T-helper 1 cell (primary cell): ENCODE measurements at regions not wholly inside any gene's neighbourhood (a gene's known extent, or its start where the extent isn't known, plus 50 kb on each side); places are given as distances from the start of the nearest gene placed in this dataset.
"Not testable (repeated sequence)": the region's sequence is repeated elsewhere in the genome, so short reads cannot be mapped to it uniquely, and the experiment has no call there.

Experiments used
- DNase-seq, 5 donors: peaks; one replicate each; pipeline ENCODE4 v3.0.0-alpha.2; 2012 to 2020

DNA sequence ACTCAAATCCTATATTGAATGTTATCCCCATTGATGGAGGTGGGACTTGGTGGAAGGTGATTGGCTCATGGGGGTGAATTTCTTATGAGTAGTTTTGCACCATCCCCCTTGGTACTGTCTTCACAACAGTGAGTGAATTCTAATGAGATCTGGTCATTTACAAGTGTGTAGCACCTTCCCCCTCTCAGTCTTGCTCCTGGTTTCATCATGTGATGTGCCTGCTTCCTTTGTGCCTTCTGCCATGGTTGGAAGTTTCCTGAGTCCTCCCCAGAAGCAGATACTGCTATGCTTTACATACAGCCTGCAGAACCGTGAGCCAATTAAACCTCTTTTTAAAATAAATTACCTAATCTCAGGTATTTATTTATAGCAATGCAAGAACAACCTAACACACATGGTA lies 302.4 kb upstream of the KITLG start:
- no peak for DNase-seq

DNA sequence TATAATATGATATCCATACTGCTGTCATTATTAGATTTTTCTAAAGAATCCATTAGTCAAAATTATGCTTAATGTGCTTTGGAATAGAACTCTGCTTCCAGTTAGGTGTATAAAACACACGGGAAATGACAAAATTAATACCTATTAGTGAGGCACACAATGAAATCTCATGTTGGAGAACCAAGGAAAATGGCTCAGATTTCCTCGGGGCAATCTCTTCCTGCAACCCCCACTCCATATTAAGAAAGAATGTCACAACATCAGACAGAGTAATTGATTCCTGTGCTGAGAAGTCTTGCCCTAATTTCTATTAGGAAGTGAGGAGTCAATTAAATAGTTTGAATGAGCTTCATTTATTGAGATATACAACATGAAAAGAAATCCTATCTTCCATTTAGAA lies 299.8 kb upstream of the KITLG start:
- no peak for DNase-seq

DNA sequence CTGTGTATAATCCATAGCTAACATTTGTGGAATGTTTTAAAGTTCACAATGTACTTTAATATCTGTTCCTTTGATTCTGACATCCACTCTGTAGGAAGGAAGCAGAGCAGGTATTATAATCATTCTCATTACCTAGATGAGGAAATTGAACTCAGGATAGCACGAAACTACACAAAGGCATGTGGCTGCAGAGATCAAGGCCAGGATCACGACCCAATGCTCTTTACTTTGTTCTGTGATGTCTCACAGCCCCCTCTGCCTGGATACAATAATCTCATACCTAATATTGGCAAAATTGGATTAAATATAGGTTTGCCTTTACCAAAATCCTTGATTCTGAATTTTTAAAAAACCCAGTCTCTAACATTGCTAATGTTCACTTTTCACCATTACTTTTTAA lies 298.0 kb upstream of the KITLG start:
- no peak for DNase-seq

DNA sequence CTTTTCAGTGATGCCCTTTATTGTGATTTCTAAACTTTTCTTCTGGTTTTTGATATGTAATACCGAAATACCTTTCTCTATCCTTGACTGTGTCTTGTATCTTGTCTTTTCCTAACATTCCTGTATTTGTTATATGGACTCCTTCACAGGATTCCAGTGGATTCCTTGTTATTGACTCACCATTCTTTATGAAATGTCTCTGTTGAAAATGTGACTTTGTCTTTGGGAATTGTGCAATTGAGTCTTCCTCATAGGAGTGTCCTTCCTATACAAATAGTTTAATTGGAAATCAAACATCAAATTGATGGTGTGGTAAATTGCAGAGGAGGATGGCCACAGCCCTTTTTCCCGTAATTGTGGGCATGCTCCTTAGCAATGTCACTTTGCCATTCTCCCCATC lies 296.6 kb upstream of the KITLG start:
- DNase-seq = no peak

DNA sequence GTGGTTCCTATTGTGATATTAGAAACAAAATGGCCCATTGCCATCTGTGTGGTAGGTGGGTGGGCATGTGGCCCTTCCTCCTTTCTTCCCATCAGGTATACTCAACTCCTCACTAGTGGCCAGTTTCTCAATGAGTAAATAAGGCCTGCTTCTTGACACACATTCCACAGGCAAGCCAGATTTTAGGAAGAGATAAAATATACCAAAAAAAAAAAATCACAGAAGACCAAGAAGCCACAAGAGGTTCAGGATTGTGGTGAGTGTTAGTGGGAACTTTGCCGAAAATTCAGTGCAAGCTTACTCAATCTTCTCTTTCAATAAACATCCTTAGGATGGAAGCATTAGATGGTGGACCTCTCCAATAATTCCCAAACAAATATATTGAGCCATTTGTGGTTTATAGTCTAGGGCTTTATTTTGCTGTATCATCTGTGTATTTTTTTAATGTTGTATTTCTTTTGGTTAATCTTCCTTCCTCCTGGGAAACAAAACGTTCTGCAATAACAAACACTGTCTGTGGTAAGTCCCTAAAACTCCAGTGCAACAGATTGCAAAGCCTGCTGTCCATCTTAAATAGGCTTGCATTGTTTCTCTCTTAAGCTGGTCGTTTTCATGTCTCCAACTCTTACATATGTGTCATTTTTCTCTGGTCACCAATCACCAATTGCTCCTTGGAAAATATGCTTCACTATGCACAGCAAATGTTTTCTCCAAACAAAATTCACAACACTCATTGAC lies 289.9 kb upstream of the KITLG start:
- no peak for DNase-seq

DNA sequence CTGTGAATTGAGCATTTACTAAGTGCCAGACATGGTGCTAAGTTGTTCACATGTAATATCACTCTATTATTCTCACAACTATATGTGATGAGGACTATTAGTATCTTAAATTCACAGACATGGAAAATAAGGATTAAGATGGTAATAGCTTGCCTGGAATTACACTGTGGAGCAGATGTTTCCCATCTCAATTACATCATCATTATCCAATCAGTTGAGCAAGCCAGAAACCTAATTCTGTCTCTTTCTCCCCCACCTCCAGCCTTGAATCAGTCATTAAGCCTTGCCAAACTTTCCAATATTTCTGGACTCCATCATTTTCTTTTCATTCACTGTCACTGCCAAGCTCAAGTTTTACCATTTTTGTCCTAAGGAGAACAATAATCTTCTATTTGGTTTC lies 287.8 kb upstream of the KITLG start:
- DNase-seq = no peak

DNA sequence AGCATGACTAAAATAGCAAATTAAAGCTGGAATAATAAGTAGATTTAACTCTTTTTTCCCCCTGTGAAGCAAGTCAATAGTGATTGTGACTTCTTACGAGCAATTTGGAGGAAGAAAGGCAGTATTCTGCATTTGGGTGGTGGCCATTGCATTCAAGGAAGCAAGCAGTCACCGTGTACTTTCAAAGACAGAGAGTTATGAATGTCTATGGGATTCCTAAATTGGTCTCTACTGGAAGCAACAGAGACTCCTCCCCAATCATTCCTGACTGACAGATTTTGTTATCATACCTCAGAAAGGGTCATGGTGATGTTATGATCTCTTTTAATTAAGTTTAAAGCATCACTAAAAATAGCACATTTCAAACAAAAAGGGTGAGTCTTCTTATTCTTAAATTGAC lies 287.2 kb upstream of the KITLG start:
- DNase-seq = no peak

DNA sequence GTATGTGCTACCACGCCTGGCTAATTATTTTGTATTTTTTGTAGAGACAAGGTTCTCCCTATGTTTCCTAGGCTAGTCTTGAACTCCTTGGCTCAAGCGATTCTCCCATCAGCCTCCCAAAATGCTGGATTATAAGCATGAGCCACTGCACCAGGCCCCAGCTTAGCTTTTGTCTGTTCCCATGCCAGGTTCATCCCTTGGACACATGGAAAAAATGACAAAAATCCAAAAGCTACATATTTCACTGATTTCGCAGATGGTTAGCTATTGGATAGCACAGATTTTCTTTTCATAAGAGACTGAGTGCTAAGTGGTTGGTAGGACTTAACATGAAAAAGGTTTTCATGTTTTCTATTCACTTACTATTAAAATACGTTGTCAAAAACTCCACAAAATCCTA lies 286.6 kb upstream of the KITLG start:
- DNase-seq = no peak

DNA sequence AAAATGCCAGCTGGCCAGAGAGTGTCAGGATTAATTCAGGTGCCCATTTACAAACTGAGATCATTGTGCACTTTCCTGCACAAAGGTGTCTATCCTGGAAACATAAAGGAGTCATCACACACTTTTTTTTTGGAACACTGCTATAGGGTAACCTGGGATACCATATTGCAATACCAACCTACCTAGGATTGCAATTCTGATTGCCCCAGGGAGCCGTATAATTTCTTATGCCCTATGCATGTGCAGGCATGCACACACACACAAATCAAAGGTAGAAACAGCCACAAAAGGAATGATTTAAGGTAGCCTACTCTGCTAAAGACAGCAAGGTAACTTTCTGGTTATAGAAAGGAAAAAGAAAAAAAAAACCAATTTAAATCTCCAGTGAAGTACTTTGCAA lies 285.3 kb upstream of the KITLG start:
- DNase-seq = no peak

DNA sequence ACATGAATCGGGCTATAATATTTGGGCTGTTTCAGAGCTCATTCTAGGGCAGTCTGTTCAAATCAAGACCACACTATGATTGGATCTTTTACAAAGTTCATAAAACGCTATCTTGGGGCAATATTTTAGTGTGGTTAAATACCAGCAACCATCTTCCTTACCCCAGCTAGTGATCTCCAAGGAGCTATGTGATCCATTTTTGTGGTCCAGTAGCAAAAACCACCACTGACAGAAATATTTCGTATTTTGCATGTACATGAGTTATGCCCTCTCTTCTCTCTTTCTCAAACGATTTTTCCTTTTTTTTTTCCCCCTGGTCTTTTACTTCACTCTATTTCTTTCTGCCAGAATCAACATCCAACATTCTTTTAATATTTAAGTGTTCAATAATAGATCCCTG lies 280.6 kb upstream of the KITLG start:
- DNase-seq = no peak

DNA sequence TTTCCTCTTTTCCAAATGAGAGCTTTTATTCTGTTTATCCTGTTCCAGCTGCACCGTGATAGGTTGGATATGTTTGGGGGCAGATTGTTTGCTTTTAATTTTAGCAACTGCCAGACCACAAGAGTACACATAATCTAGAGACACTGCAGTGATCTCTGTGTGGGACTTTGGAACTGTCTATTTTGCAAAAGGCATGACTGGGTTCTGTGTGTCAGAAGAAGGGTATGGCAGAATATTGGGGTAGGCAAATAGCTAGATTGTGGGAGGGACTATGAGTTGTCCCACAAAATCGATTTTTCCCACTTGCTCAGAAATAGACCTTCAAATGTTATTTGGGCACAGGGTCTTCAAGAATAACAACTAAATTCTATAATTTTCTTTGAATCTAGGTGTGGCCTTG lies 275.9 kb upstream of the KITLG start:
- DNase-seq = no peak

DNA sequence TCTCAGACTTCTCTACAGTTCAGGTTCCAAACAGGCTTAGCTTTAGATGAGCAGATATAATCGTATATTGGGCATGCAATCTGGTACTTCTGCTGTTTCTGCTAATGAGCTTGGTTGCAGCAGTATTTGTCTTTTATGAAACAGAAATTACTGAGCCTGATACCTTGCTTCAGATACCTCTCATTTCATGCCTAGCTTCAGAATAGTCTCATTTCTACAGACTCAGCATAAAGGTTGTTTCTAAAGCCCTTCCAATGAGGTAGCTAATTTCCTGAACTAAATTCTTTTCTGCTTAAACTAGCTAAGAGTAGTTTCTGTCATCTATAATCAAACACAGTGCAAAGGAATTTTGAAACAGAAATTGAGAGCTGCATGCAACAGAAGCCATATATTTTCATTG lies 275.0 kb upstream of the KITLG start:
- DNase-seq = no peak

DNA sequence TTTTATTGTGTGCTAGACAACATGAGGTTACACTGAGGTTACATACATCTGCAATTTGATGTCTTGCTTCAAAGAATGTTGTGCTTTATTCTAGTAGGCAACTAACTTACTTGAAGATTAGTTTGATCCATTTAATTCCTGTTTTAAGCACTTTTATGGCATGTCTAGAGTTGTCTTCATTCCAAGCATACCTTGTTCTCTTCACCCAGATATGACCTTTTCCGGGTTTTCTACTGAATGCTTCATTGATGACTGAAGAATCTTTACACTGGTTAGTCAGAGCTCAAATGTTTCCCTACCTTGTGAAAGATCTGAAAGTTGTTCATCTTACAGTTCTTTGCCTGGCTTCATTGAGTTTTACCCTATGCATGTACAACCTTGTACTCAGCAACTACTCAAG lies 274.0 kb upstream of the KITLG start:
- DNase-seq = no peak

DNA sequence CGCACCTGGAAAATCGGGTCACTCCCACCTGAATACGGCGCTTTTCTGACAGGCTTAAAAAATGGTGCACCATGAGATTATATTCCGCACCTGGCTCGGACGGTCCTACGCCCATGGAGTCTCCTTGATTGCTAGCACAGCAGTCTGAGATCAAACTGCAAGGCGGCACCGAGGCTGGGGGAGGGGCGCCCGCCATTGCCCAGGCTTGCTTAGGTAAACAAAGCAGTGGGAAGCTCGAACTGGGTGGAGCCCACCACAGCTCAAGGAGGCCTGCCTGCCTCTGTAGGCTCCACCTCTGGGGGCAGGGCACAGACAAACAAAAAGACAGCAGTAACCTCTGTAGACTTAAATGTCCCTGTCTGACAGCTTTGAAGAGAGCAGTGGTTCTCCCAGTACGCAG lies 267.0 kb upstream of the KITLG start:
- not testable (repeated sequence) for DNase-seq

DNA sequence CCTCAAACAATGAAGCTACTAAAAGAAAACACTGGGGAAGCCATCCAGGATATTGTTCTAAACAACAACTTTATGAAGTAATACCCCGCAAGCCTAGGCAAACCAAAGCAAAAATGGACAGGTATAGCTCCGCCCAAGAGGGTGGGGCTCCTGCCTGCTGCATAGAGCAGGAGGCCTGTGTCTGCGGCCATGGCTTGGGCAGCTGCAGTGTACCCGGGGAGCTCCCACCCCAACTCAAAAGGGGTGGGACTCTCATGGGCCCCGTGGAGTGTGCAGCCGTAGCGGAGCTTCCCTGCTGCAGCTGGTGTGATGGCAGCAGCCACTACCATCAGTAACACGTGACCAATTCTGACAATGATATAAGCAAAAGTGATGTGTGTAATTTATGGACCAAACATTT lies 264.2 kb upstream of the KITLG start:
- no peak for DNase-seq

DNA sequence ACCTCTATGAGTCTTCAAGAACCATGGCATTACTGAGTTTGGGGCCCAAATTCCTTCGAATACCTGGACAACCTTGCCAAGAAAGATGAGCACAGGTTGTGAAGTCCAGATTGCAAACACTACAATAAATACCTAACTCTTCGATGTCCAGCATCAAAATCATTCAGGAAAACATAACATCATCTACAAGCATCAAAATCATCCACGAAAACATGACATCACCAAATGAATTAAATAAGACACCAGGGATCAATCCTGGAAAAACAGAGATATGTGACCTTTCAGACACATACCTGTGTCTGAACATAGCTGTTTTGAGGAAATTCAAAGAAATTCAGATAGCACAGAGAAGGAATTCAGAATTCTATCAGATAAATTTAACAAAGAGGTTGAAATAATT lies 262.0 kb upstream of the KITLG start:
- no peak for DNase-seq

DNA sequence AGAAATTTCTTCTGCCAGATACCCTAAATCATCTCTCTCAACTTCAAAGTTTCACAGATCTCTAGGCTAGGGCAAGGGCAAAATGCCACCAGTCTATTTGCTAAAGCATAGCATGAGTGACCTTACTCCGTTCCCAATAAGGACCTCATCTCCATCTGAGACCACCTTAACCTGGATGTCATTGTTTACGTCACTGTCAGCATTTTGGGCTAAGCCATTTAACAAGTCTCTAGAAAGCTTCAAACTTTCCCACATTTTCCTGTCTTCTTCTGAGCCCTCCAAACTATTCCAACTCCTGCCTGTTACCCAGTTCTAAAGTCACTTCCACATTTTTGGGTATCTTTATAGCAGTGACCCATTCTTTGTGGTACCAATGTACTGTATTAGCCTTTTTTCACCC lies 259.2 kb upstream of the KITLG start:
- no peak for DNase-seq

DNA sequence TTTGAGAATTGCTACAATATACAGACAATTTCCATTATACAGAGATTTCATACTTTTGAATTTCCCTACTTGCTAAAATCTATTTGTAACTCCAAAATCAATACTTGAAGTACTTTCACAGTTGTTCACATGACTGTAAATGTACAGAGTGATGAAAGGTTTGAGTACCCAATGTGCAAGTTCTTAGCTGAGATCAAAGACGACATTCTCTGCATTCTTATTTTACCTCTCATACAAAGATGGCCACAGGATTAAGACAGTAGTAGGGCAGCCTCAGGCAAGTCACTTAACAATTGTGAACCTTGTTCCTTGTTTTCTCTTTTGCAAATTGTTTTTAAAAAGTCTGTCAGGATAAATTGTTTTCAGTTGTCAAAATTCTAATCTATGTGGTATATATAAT lies 255.9 kb upstream of the KITLG start:
- DNase-seq = no peak

DNA sequence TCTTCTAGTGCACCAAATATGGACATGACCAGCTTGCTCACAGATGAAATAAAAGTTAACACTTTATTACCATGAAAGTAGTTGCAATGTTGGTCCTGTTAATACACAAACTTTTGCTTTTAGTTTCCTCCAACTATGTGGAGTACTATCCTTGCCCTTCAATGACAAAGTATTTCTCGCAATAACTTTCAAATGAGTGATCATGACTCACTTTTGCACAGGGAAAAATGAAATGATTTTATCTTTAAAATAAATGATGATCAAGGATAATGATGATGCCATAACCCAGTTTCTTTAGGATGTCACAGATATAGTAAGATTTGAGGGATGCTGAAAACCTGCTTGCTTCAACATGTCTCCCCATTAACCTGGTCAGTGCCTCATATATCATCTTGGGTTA lies 254.0 kb upstream of the KITLG start:
- no peak for DNase-seq

DNA sequence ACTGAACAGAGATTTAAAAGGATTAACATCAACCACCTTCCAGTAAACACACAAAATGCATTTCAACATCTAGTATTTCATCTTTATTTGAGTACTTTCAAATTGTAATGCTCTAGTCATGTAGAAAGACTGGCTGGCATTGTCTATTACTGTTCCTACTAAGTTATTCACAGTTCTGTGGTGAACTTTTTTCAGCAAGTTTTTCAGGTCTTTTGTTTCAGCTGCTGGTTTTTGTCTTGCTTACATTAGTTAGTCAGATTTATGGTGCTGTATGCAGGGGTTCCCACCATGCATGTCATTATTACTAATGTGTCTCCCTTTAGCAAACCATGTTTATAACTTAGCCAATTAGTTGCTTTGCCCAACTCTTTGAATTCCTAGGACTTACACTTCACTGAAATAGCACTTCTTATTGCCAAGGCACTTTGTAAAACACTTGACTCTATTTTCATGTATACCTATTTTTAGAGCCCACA lies 253.4 kb upstream of the KITLG start:
- DNase-seq = no peak

DNA sequence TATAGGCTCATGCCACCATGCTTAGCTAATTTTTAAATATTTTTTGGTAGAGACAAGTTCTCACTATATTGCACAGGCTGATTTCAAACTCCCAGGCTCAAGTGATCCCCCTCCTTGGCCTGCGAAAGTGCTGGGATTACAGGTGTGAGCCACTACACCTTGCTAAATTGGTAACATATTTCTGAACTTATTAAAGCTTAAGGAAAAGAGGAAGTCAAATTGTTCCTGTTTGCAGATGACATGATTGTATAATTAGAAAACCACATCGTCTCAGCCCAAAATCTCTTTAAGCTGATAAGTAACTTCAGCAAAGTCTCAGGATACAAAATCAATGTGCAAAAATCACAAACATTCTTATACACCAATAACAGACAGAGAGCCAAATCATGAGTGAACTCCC lies 248.3 kb upstream of the KITLG start:
- not testable (repeated sequence) for DNase-seq

DNA sequence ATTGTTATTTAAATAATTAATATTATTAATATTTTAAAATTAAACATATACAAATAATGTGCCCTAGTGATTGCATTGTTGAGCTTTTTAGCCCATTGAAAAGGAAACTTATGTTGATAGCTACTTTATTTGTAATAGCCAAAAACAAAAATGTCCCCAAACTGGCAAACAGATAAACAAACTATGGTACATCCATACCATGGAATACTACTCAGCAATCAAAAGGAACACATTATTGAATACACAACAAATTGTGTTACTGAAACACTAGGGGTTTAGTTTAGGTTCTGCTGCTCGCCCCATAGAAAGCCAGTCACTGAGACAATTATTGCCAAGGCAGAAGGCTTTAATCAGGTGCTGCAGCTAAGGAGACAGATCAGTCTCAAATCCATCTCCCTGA lies 239.7 kb upstream of the KITLG start:
- no peak for DNase-seq

DNA sequence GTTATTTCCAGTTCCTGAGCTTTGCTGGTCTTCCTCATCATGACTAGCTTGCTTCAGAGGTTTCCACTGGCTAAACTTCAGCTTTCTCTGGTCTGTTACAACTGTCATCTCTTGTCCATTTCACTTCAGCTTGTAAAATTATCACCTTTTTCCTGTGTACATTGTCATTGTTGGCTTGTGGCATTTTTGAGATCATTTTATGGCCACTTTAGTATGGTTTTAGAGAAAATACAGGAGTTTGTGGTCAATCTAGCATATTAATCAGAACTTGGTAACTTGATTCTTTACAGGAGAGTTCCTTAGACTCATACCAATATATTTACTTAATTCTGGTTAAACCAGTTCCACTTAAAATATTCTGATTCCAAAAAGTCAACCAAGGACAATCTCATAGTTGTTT lies 235.9 kb upstream of the KITLG start:
- DNase-seq = no peak

DNA sequence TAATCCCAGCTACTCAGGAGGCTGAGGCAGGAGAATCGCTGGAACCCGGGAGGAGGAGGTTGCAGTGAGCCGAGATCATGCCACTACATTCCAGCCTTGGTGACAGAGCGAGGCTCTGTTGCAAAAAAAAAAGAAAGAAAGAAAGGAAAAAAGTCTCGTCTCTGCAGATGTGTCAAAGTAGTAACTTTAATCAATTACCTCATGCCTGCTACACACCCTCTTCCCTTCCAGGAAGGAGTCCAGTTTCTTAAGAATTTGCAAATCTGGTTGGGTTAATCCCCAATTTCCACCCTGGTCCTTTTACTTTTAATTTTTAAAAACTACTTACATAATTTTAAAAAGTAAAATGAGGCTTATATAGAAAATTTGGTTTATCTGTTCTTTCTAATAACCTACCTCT lies 234.5 kb upstream of the KITLG start:
- no peak for DNase-seq

DNA sequence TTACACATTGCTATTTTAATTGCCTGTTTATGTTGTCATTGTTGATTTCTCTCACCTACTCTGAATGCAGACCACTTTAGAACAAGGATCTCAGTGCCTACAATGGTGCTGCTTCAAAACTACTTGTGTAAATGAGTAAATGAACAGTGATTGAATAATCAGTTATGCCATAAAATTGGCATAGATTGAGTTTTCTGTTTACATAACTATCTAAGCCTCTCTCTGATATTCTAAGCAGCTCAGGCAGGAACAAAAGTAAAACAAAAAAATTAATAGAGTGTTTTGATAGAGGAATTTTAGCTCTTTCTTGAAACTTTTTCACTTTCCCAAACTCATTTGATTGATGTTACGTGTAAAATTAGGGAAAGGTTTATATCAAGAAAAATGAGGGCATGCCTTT lies 232.3 kb upstream of the KITLG start:
- DNase-seq = no peak

DNA sequence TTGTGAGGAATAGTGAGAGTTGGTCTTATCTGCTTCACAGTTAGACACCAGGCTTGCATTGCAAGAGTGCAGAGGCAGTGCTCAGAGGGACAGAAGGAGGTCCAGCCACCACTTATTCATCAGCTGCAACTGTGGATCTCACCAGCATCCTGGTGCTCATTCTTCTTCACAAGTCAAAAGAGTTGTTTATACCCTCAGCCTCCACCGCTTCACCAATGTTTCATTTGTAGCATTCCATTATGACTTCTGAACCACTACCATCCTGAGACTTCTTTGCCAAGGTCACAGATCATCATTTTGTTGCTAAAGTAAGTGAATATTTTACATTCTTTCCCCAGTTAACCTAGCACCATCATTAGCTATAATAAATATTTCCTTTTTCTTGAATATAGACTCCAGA lies 230.5 kb upstream of the KITLG start:
- DNase-seq = no peak
